Aorta (tissue), 5 donors: ENCODE measurements at regions not wholly inside any gene's neighbourhood (a gene's known extent, or its start where the extent isn't known, plus 50 kb on each side); places are given as distances from the start of the nearest gene placed in this dataset.
"Not testable (repeated sequence)": the region's sequence is repeated elsewhere in the genome, so short reads cannot be mapped to it uniquely, and the experiment has no call there.

Source experiments
- ATAC-seq: fragments of 200-7000 bp; cut with Tn5 transposase; one replicate; pipeline ENCODE4 v1.9.1; 2022; ENCODE audit warnings: moderate library complexity; ENCODE audit not compliant: low FRiP score
- DNase-seq, 2 donors: peaks; one replicate each; pipeline ENCODE4 v3.0.0-alpha.2; 2020
- H3K27ac ChIP-seq, 2 donors: one replicate each; pipeline ENCODE4 v1.5.1; 2013; ENCODE audit warnings: low read length in 2 of 2, mild to moderate bottlenecking in 2 of 2, moderate library complexity in 2 of 2, control low read depth in 1 of 2, inconsistent platforms in 1 of 2, low read depth in 1 of 2
- H3K27me3 ChIP-seq, 2 donors: one replicate each; pipeline ENCODE4 v1.6.1; 2013; ENCODE audit warnings: control low read depth in 1 of 2, low read length in 1 of 2, mild to moderate bottlenecking in 1 of 2, moderate library complexity in 1 of 2; ENCODE audit not compliant: insufficient read depth in 2 of 2, control insufficient read depth in 1 of 2
- H3K36me3 ChIP-seq, 2 donors: one replicate each; pipeline ENCODE4 v1.6.1; 2013; ENCODE audit warnings: control low read depth in 1 of 2, low read length in 1 of 2, mild to moderate bottlenecking in 1 of 2; ENCODE audit not compliant: insufficient read depth in 2 of 2, control insufficient read depth in 1 of 2
- H3K4me1 ChIP-seq, 2 donors: one replicate each; pipeline ENCODE4 v1.6.1; 2013; ENCODE audit warnings: low read length in 2 of 2, control low read depth in 1 of 2, mild to moderate bottlenecking in 1 of 2, moderate library complexity in 1 of 2; ENCODE audit not compliant: insufficient read depth in 2 of 2, control insufficient read depth in 1 of 2
- H3K4me3 ChIP-seq, 2 donors: one replicate each; pipeline ENCODE4 v1.5.1; 2013; ENCODE audit warnings: low read length in 2 of 2, control low read depth in 1 of 2, mild to moderate bottlenecking in 1 of 2
- H3K9me3 ChIP-seq: one replicate; pipeline ENCODE4 v1.6.1; 2013; ENCODE audit warnings: mild to moderate bottlenecking, low read length; ENCODE audit not compliant: control insufficient read depth
- WGBS, 2 donors: extraction: QIAGEN DNeasy Blood & Tissue Kit; methylation state at CpG; one replicate each; pipeline ENCODE4 v1.1.7; 2013; 5-methylcytosine and 5-hydroxymethylcytosine counted together
- intact Hi-C, 2 donors: fragments of 100-400 bp; cut with DNase I; formaldehyde crosslinking; loops; one replicate each; pipeline versions ENCODE4 v1.14.2 to v1.15.0; 2022
- donor health status: healthy with polysubstance abuse.
- donor health status: Bipolar disorder and iron deficiency.
- donor health status: DM: no; HTN: no; CAD: no.
- donor health status: DM: no; HTN: no; CAD: no.
- donor health status: DM: yes; HTN: yes; CAD: no.

- WGBS, 2 donors, result 74 to 88% methylated on average over 1 of the region's 1 CpG
- H3K27me3 ChIP-seq, result no peaks in the 10 kb centered on the region
- ATAC-seq (no peak), DNase-seq (no peak)
- H3K4me3 ChIP-seq, result no peak overlapping the region
- no peaks in the 10 kb centered on the region for H3K4me1 ChIP-seq
- H3K9me3 ChIP-seq, result no peaks in the 10 kb centered on the region
- H3K27ac ChIP-seq, result no peak overlapping the region
- no peaks in the 10 kb centered on the region for H3K36me3 ChIP-seq
- intact Hi-C loops, result no loop called here
These were observed 175.8 kb downstream of the TYW3 start for GRCh38 chr1:74908797-74909196.

- intact Hi-C loops, result no loop called here
- no peaks in the 10 kb centered on the region for H3K27me3 ChIP-seq
- no peaks in the 10 kb centered on the region for H3K9me3 ChIP-seq
- H3K36me3 ChIP-seq, result no peaks in the 10 kb centered on the region
- no peaks in the 10 kb centered on the region for H3K4me1 ChIP-seq
- 68 to 82% methylated on average over 3 of the region's 3 CpGs for WGBS, 2 donors
- H3K4me3 ChIP-seq, result no peak overlapping the region
- ATAC-seq (no peak), DNase-seq (no peak)
- H3K27ac ChIP-seq, result no peak overlapping the region
These were observed 181.0 kb downstream of the TYW3 start for GRCh38 chr1:74913978-74914377.

- no peak overlapping the region for H3K4me3 ChIP-seq
- intact Hi-C loops, result no loop called here
- 56 to 59% methylated on average over 2 of the region's 2 CpGs for WGBS, 2 donors
These were observed 200.5 kb downstream of the TYW3 start for GRCh38 chr1:74933500-74933899.

GRCh38 chr1:74935446-74935845 is 198.7 kb upstream of the LHX8 start:
- intact Hi-C loops, result no loop called here
- Histone ChIP-seq H3K4me1 (no peaks in the 10 kb centered on the region), H3K27me3 (no peaks in the 10 kb centered on the region), H3K36me3 (no peaks in the 10 kb centered on the region), H3K4me3 (no peak overlapping the region), H3K27ac (no peak overlapping the region), H3K9me3 (no peaks in the 10 kb centered on the region)
- WGBS, 2 donors, result 89% methylated on average over 1 of the region's 1 CpG
- no peak for DNase-seq
- no peak for ATAC-seq

More at GRCh38 chr1:74933500-74933899, 200.5 kb downstream of the TYW3 start:
- Histone ChIP-seq H3K36me3 (no peaks in the 10 kb centered on the region), H3K27me3 (no peaks in the 10 kb centered on the region), H3K4me1 (no peaks in the 10 kb centered on the region), H3K27ac (no peak overlapping the region), H3K9me3 (no peaks in the 10 kb centered on the region)
- no peak for ATAC-seq
- DNase-seq, result no peak

GRCh38 chr1:74937176-74937575 is 197.0 kb upstream of the LHX8 start:
- intact Hi-C loops, result no loop called here
- H3K27me3 ChIP-seq, result no peaks in the 10 kb centered on the region

GRCh38 chr1:74943046-74943445 is 191.1 kb upstream of the LHX8 start:
- Histone ChIP-seq H3K4me3 (no peak overlapping the region), H3K27me3 (no peaks in the 10 kb centered on the region), H3K4me1 (no peaks in the 10 kb centered on the region), H3K36me3 (no peaks in the 10 kb centered on the region), H3K27ac (no peak overlapping the region), H3K9me3 (no peaks in the 10 kb centered on the region)
- ATAC-seq, result no peak
- DNase-seq, result no peak
- WGBS, 2 donors, result 59 to 63% methylated on average over 1 of the region's 1 CpG
- intact Hi-C loops, result no loop called here

More at GRCh38 chr1:74937176-74937575, 197.0 kb upstream of the LHX8 start:
- H3K4me3 ChIP-seq, result no peak overlapping the region
- no peak overlapping the region for H3K27ac ChIP-seq
- DNase-seq (no peak), ATAC-seq (no peak)
- WGBS, 2 donors, result 4 to 9% methylated on average over 1 of the region's 1 CpG
- no peaks in the 10 kb centered on the region for H3K4me1 ChIP-seq
- no peaks in the 10 kb centered on the region for H3K9me3 ChIP-seq
- H3K36me3 ChIP-seq, result no peaks in the 10 kb centered on the region

GRCh38 chr1:74946388-74946787 is 187.8 kb upstream of the LHX8 start:
- no peaks in the 10 kb centered on the region for H3K4me1 ChIP-seq
- H3K27me3 ChIP-seq, result no peaks in the 10 kb centered on the region
- WGBS, 2 donors, result 61 to 64% methylated on average over 2 of the region's 2 CpGs
- H3K27ac ChIP-seq, result no peak overlapping the region
- intact Hi-C loops, result no loop called here
- no peaks in the 10 kb centered on the region for H3K9me3 ChIP-seq
- H3K36me3 ChIP-seq, result no peaks in the 10 kb centered on the region
- DNase-seq, result no peak
- H3K4me3 ChIP-seq, result no peak overlapping the region
- ATAC-seq, result no peak

DNA sequence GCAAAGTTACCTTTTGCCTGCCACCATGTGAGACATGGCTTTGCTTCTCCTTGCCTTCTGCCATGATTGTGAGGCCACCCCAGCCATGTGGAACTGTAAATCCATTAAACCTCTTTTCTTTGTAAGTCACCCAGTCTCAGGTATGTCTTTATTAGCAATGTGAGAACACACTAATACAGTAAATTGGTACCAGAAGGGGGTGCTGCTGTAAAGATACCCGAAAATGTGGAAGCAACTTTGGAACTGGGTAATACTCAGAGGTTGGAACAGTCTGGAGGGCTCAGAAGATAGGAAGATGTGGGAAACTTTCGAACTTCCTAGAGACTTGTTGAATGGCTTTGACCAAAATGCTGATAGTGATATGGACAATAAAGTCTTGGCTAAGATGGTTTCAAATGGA is 184.8 kb upstream of the LHX8 start:
- H3K9me3 ChIP-seq, H3K27ac ChIP-seq, H3K4me3 ChIP-seq, H3K27me3 ChIP-seq, DNase-seq, ATAC-seq, intact Hi-C loops, H3K36me3 ChIP-seq, H3K4me1 ChIP-seq: not testable (repeated sequence)
- WGBS, 2 donors, result 50 to 72% methylated on average over 2 of the region's 2 CpGs

DNA sequence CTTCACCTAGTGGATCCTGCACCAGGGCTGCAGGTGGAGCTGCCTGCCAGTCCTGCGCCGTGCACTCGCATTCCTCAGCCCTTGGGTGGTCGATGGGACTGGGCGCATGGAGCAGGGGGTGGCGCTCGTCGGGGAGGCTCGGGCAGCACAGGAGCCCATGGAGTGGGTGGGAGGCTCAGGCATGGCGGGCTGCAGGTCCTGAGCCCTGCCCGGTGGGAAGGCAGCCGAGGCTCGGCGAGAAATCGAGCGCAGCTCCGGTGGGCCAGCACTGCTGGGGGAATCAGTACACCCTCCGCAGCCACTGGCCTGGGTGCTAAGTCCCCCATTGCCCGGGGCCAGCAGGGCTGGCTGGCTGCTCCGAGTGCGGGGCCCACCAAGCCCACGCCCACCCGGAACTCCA is 182.2 kb upstream of the LHX8 start:
- H3K9me3 ChIP-seq, H3K36me3 ChIP-seq, DNase-seq, H3K4me1 ChIP-seq, H3K27ac ChIP-seq, ATAC-seq, intact Hi-C loops, H3K27me3 ChIP-seq, H3K4me3 ChIP-seq: not testable (repeated sequence)
- 92 to 95% methylated on average over 18 to 21 of the region's 23 CpGs for WGBS, 2 donors
